A549 (cell line): ENCODE measurements at regions not wholly inside any gene's neighbourhood (a gene's known extent, or its start where the extent isn't known, plus 50 kb on each side); places are given as distances from the start of the nearest gene placed in this dataset.

Experiments
- CHD2 ChIP-seq: fragments of 150-350 bp; IDR thresholded peaks from 2 replicates; pipeline ENCODE4 v1.6.1; 2014; ENCODE audit warnings: low read length; ENCODE audit not compliant: partially characterized antibody
- HOXA7 ChIP-seq: fragments of 250-450 bp; sonication (Bioruptor Pico); IDR thresholded peaks from 2 replicates; pipeline ENCODE4 v1.5.0; 2020; ENCODE audit warnings: mild to moderate bottlenecking, moderate library complexity
- PHF8 ChIP-seq: fragments of 200-600 bp; sonication (generic); IDR thresholded peaks from 2 replicates; pipeline ENCODE4 v1.6.1; 2016; ENCODE audit warnings: low read depth, mild to moderate bottlenecking, antibody characterized with exemption, moderate library complexity, borderline replicate concordance
- POLR2A ChIP-seq: IDR thresholded peaks from 2 replicates; pipeline ENCODE4 v1.6.1; 2012; ENCODE audit warnings: mild to moderate bottlenecking, low read length
- TF ChIP-seq, protein P1 (sequence below): fragments of >200 bp; sonication (Bioruptor Twin); formaldehyde crosslinking; IDR thresholded peaks from 3 replicates; pipeline ENCODE4 v1.5.1; 2016

DNA sequence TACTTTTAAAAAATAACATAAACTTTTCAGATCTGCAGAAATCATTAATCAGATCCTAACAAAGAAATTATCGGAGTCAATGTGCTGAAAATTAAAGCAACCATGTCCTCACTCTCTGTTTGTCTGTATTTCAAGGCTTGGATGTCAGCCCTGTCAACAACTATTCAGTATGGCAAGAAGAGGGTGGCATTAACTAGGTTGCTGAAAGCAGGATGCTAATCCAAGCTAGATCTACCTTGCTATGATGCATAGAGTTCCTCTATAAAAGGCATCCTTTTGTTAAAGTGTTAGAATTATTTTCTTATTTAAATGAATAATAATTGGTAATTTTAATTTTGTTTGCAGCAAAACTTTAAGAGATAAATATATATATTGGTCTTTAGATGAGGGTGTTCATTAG lies 800.8 kb downstream of the CDH11 start:
- TF ChIP-seq, protein P1, sequence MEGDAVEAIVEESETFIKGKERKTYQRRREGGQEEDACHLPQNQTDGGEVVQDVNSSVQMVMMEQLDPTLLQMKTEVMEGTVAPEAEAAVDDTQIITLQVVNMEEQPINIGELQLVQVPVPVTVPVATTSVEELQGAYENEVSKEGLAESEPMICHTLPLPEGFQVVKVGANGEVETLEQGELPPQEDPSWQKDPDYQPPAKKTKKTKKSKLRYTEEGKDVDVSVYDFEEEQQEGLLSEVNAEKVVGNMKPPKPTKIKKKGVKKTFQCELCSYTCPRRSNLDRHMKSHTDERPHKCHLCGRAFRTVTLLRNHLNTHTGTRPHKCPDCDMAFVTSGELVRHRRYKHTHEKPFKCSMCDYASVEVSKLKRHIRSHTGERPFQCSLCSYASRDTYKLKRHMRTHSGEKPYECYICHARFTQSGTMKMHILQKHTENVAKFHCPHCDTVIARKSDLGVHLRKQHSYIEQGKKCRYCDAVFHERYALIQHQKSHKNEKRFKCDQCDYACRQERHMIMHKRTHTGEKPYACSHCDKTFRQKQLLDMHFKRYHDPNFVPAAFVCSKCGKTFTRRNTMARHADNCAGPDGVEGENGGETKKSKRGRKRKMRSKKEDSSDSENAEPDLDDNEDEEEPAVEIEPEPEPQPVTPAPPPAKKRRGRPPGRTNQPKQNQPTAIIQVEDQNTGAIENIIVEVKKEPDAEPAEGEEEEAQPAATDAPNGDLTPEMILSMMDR = no peak
- TF ChIP-seq HOXA7 (CRISPR knock-in tag) (no peak), PHF8 (no peak), CHD2 (no peak), POLR2A (no peak)
